ENCODE measurements at regions not wholly inside any gene's neighbourhood (a gene's known extent, or its start where the extent isn't known, plus 50 kb on each side); places are given as distances from the start of the nearest gene placed in this dataset.

GRCh38 chr6:40098774-40099173 lies 164.5 kb upstream of the MOCS1 start:
- no TSS peak for BruUV-seq (replicated peaks)
- Histone ChIP-seq H3K9me3 (ENCODE audit: control insufficient read depth, insufficient read depth, low read length) (0 out of 2 replicates have a peak, but pooled peaks cover 2% of the 10 kb centered on the region), H3K4me2 (ENCODE audit: low read depth, low read length) (no peak overlapping the region), H4K5ac (ENCODE audit: low read depth, low read length) (no peak overlapping the region), H3K27ac (ENCODE audit: insufficient read depth, low read length) (no peak overlapping the region), H3K79me1 (ENCODE audit: low read depth in 1 of 2, low read length in 2 of 2) (no peaks in the 10 kb centered on the region), H4K20me1 (ENCODE audit: insufficient read depth, low read length) (no peaks in the 10 kb centered on the region), H3K9ac (ENCODE audit: low read depth, low read length) (no peak overlapping the region), H3K18ac (ENCODE audit: low read depth, low read length) (no peak overlapping the region), H2AFZ (replicated peaks; ENCODE audit: low read length, poor library complexity) (no peak overlapping the region), H3K36me3 (ENCODE audit: control insufficient read depth, insufficient read depth, low read length) (no peaks in the 10 kb centered on the region), H3K23ac (ENCODE audit: low read depth, low read length) (no peak overlapping the region), H3K27me3 (ENCODE audit: control insufficient read depth, insufficient read depth, low read length) (no peaks in the 10 kb centered on the region), H3K4ac (ENCODE audit: low read depth, low read length) (no peak overlapping the region), H2BK120ac (ENCODE audit: low read depth, low read length) (no peak overlapping the region), H2AK9ac (replicated peaks; ENCODE audit: low read depth, low read length, poor library complexity) (no peak overlapping the region), H4K91ac (ENCODE audit: insufficient read depth, low read depth, low read length) (no peak overlapping the region), H4K8ac (ENCODE audit: low read depth in 2 of 2, low read length in 2 of 2) (no peak overlapping the region), H3K4me1 (ENCODE audit: control insufficient read depth, insufficient read depth, low read length) (no peaks in the 10 kb centered on the region), H2BK20ac (ENCODE audit: low read depth, low read length) (no peak overlapping the region), H3K56ac (ENCODE audit: extremely low read depth, insufficient read depth, low read length) (no peak overlapping the region), H2BK5ac (ENCODE audit: low read depth, low read length, poor library complexity, severe bottlenecking) (no peak overlapping the region), H3K9me1 (ENCODE audit: insufficient read depth, low read length) (no peaks in the 10 kb centered on the region), H3K4me3 (ENCODE audit: insufficient read depth, low read depth, low read length) (no peak overlapping the region), H2BK15ac (ENCODE audit: low read depth, low read length) (no peak overlapping the region), H2AK5ac (ENCODE audit: low read depth, low read length) (no peak overlapping the region), H3K14ac (replicated peaks; ENCODE audit: low read depth, low read length) (no peak overlapping the region)
- POLR2A ChIA-PET (ENCODE audit: unreplicated experiment): no interaction called here
- ATAC-seq (ENCODE audit: low read depth): no peak
- no peak for TF ChIP-seq CEBPB (IDR thresholded peaks at IDR 0.05; ENCODE audit: low read depth, low read length)
- TF ChIP-seq MXI1 (IDR thresholded peaks at IDR 0.05; ENCODE audit: borderline replicate concordance, low read depth, low read length): no peak
- no peak for TF ChIP-seq CTCF (conservative IDR thresholded peaks at IDR 0.05; ENCODE audit: low read depth, low read length)
- TF ChIP-seq MAZ (IDR thresholded peaks at IDR 0.05; ENCODE audit: borderline replicate concordance, low read depth, low read length): no peak
- TF ChIP-seq NFE2L2 (IDR thresholded peaks at IDR 0.05; ENCODE audit: low read depth, low read length): no peak
- no peak for TF ChIP-seq CHD1 (IDR thresholded peaks at IDR 0.05; ENCODE audit: low read depth, low read length)
- TF ChIP-seq RCOR1 (IDR thresholded peaks at IDR 0.05; ENCODE audit: insufficient replicate concordance, low read length): no peak
- no peak for TF ChIP-seq ELK1 (IDR thresholded peaks at IDR 0.05; ENCODE audit: borderline replicate concordance, low read depth, low read length)
- intact Hi-C loops (cut with micrococcal nuclease): no loop called here
- CTCF ChIA-PET: interaction anchor here (0.6 kb wide), 1 partner anchor 27 kb away, joined by 6 read pairs; no protein-coding TSS in a partner anchor
- in situ Hi-C loops (cut with MboI; ENCODE audit: low sequenced_read_pairs): no loop called here
- DNase-seq: no peak
- dilution Hi-C loops (cut with HindIII; ENCODE audit: low sequenced_read_pairs, unreplicated experiment): no loop called here
- no CpG with 5 or more reads among the region's 3 CpGs for WGBS, 2 experiments (ENCODE audit: extremely low coverage in 2 of 2, insufficient read length in 1 of 2)

Data from IMR-90 (cell line).